ENCODE measurements at regions not wholly inside any gene's neighbourhood (a gene's known extent, or its start where the extent isn't known, plus 50 kb on each side); places are given as distances from the start of the nearest gene placed in this dataset.

DNA sequence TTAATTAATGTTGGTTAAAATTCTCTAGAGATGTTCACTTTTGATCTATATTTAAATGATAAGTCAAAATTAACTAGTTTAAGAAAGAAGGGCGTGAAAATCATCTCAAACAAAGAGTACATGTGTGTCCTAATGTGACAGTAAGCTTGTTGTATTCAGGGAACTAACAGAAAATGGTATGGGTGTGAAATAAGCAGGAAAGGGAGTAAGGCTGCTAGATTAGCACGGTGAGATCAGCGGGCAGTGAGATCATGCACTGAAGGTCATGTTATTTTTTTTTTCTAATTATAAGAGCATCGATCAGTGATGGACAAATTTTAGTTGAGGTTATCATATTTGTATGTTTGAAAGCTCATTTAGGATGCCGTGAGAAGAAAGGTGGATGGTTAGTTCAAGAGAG is 430.8 kb downstream of the DIPK2A start:
- no peak for DNase-seq

DNA sequence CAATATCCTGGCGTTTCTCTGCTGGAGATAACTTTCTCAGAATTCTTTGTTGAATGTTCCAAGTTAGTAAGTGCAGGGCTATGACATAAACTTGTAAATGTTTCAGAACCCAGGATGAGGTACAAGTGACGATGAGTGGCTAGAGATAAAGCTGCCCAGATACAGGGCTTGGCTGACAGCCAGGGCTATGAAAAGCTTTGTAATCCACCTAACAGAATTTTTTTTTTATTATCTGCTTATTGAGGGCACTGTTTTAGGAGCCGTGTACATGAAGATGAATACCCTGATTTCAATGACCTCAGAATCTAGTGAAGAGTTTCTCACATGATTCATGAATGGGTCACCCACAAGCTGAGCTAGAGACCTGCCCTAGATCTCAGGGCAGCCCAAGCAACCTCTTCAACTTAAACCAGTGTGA is 431.4 kb downstream of the DIPK2A start:
- DNase-seq = no peak

DNA sequence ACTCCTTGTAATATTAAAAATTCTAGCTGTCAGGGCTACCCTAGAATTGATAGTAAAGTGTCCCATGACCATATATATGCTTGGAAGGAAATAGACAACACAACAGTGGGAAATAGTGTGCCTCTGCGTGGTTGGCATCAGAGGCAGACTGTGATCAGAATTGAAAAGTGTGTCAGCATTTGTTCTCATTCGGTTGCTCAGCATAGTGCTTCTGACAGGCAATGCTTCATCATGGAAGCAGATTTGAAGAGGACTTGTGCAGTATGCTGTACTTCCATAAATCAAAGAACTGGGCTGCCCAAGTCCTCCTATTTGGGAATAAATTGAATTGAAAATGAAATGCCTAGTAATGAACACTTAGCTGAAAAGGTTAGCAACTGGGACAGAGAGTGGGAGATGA is 435.7 kb downstream of the DIPK2A start:
- no peak for DNase-seq

DNA sequence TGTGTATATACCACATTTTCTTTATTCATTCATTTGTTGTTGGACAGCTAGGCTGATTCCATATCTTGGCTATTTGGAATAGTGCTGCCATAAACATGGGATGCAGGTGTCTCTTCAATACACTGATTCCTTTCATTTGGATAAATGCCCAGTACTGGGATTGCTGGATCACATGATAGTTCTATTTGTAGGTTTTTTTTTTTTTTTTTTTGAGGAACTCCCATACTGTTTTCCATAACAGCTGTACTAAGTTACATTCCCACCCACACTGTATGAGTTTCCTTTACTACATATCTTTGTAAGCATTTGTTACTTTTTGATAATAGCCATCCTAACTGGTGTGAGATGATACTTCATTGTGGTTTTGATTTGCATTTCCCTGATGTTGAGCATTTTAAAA is 437.7 kb downstream of the DIPK2A start:
- no peak for DNase-seq

DNA sequence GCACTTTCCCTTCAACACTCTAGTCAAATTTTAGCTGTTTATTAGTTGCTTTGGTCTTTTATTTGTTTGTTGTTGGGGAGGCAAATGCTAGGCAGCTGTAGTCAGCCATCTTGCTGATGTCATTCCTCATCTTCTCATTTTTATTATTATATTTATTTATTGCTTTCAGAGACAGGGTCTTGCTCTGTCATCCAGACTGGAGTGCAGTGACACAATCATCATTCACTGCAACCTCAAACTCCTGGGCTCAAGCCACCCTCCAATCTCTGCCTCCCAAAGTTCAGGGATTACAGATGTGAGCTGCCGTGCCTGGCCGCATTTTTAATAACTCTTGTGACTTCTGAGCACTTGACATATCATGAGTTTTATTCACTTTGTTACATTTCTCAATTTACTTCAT is 441.4 kb downstream of the DIPK2A start:
- no peak for DNase-seq

DNA sequence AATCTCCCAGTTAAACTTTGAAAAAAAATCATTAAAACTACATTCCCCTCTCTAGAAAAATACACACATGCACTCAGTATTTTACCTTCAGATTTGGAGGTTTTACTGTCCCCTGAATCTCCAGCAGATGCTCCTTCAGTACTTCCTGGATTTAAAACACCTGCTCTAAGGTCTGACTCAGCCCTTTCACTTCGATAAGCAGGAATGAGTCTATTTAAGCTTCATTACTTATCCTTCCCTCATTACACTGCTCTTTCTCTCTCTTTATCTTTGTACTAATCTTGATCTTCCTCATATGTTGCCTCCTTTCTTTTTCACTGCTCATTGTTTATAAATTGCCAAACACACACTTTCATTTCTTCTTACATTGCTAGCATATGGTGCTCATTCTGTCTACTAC is 443.9 kb downstream of the DIPK2A start:
- DNase-seq = no peak

DNA sequence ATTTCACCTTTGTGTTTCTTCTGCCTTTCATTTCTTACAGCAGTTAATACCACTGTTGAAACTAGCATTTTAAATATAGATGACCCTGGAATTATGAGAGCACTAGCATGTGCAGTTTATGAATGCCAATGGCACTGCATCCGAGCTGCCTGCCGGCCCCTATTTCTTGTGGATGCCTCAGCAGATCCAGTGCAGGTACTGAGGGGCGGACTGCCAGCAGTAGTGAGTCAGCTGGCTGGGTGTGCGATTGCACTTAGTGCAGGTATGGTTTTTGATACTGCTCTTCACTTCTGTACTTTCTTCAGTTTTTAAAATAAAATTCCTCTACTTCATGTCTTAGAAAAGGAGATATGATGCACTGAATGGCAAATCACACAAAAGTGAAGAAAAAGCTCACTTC is 453.0 kb downstream of the DIPK2A start:
- DNase-seq = no peak

DNA sequence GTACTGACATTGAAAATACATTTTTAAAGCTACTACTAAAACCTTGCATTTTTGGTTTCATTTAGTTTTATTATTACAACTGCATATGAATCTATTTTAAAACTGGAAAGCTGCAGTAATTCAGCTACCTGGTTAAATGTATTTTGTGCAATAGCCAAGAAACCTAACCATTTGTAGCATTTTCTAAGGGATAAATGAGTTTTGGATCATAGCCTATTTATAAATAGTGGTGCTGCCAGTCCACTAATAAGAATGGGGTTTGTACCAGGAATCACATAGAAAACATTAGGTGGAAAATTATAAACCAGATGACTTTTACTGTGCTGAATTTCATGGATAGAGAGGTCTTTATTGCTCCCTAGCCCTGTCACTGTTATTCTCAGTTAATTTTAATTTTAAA is 454.7 kb downstream of the DIPK2A start:
- DNase-seq = no peak

DNA sequence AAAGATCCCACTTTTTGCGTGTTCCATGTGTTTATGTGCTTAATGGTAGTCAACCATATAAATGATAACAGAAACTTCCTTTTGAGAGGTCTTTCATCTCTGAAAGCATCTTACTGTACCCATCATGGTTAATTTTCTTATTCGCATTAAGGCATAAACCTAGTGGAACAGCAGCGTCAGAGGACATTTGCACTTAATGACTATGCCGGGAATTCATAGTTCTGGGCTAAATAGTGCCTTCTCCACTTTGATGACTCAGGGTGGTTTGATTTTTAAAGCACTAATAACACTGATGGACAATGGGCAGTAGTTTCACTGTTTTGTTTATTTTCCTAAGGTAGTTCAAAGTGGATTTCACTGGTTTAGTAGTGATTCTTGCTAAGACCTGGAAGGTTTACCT is 455.3 kb downstream of the DIPK2A start:
- no peak for DNase-seq

DNA sequence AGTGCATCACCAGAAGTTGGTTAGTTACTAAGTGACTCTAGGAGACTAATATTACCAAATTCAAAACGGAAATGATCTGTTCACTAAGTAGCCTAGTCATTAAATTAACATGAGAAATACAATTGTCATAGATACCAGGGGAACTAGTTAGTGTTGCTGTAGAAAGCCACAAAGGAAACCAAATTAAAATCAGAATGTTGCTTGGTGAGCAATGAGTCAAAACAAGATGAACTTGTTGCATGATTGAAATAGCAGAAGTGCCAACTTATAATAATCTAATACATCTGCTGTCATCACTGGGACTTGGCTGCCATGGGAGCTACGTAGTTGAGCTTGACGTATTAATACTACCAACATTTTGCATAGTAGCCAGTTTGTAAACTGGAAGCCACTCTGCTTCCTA is 458.1 kb downstream of the DIPK2A start:
- DNase-seq = no peak

DNA sequence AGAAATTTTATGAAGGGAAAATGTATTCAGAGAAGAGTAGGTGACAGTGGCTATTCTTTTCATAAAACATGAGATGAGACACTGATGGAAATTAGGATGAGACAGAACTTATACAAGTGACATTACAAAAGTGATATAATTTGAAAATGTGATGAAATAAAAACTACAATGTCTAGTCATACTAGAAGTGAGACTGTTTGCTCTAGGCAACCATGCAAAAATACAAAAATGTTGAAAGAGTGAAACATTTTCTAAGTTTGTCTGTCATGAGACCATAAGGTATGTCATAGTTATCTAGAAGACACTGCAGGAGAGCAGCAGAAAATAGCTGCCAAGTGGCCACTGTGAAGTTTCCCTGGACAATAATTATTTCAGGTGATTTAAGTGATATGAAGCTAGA is 459.5 kb downstream of the DIPK2A start:
- no peak for DNase-seq

DNA sequence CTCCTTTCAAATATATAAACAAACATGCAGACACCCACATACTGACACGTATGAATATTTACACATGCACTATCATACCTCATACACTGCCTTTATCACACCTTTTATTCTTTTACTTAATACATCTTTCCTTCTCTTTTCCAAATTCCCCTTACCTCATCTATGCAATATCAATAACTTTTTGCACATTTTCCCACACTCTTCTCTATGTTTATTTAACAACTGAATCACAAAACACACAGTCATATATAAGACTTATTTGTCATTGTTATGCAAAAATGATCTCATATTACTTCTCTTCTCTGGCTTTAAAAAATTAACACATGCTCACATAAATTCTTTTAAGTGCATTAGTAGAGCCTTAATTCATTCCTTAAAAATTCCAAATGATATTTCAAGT is 461.4 kb downstream of the DIPK2A start:
- DNase-seq = no peak

DNA sequence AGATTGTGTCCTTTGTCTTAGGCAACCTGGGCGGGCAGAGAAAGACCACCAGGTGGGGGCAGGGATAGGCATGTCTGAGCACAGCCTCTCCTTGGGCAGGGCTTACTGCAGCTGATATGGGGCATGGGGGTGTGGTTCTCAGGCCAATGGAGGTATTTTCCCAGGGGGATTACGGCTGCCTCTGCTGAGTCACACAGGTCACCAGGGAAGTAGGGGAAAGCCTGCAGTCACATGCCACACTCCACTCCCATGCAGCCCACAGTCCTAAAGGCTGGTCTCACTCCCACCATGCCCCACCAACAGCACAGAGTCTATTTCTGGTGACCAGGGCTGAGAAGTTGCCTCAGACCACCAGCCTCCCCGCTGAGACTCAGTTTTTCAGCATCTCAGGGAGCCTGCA is 466.4 kb downstream of the DIPK2A start:
- no peak for DNase-seq

DNA sequence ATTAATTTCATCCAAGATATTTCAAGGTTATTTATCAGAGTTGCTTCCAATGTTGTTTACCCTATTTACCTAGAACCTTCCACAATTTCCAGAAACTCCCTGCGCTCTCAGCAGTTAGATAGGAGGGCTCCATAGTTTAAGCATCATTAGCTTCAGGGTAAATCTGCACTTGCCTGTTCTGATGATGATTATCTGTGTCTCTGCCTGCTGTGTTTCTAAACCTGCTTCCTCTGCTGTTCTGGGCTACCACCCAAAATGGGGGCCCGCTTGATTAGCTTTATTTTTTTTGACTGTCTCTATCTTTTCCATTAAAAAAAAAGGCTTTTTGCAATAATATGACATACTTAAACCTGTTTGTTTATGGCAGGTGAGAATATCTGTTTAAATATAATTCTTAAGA is 472.4 kb downstream of the DIPK2A start:
- no peak for DNase-seq

DNA sequence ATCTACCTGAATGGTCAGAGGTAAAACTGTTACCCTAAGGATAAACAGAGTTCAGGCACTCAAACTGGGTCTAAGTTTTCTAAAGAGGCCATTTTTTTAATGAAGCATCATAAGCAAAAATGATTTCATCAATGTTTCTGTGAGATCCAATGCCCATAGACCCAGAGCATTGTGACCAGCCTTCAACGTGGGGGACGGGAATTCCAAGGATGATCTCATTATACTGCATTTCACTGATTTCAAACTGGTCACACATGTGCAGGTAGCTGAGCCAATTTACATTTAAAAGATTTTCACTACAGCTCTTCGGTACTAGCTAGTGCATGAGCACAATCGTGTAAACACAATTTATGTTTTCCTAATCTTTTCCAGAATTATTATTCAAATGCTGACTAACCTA is 472.9 kb downstream of the DIPK2A start:
- no peak for DNase-seq

DNA sequence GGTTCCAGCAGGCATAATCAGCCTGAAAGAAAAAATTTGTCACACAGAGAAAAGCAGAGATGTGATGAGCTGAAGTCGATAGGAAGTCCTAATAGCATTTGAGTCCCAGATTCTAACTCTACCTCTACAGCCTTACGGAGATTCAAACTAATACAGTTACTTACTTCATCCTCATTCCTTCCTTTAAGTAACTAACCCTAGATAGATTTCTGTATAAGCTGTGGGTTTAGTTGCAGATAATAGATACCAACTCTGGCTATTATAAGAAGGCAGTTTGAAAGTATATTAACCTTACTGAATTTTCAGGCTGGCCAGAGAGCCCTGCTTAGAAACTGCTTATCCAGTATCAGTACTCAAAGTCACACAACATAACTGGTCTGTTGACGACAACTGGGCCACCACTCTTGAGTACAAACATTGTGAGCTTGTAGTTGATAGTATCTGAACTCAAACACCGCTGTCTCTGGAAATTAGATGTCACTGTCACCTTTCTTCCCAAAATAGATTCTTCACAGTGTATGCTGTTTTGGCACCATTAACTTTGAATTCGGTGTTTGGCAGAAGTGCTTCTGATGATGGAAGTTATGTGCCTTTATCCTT is 484.3 kb downstream of the DIPK2A start:
- DNase-seq = no peak

DNA sequence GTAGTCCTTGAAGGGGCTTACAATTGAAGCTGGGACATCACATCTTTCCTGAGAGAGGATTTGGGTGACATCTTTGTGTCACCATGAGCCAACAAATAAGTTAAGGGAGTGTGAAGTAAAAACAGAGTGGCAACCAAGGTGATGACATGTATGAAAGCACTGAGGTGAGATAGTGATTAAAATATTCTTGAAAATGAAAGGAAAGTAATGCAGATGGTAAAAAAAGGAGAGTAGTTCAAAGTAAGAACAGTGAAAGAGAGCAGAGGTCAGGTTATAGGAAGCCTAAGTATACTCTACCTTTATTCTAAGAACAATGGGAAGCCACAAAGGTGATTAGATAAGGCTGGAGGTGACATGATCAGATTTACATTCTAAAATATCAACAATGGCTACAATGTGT is 486.1 kb downstream of the DIPK2A start:
- no peak for DNase-seq

DNA sequence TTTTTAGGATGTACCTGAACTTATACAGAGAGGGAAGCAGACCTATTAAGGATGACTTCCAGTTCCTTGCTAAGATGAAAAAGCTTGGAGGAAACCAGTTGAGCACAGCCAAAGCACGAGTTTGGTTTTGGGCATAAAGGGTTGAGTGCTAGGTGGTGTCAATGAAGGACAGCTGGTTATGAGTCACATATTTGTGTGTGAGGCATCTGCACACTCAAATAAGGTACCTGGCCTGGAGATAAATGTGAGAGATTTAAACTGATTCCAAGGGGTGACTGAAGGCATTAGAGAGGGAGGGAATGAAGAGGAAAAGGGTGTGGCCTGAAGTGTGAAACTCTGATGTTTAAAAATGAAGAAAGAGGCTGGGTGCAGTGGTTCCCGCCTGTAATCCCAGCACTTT is 486.7 kb downstream of the DIPK2A start:
- no peak for DNase-seq

DNA sequence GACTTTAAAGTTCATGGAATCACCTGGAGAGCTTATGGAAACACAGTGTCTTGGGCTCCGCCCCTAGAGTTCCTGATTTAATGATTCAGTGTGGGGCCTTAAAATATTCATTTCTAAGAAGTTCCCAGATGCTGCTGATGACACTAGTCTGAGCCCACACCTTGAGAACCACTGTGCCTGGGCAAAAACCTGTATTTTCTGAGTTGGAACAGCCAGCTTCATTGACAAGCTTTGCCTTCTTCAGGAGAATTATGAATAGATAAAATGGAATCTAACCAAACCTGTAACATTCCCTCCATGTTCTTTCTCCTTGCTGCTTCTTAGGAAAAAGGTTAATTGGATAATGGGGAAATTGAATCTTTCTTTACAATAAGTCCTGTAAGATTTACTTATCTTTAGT is 490.7 kb downstream of the DIPK2A start:
- DNase-seq = no peak

DNA sequence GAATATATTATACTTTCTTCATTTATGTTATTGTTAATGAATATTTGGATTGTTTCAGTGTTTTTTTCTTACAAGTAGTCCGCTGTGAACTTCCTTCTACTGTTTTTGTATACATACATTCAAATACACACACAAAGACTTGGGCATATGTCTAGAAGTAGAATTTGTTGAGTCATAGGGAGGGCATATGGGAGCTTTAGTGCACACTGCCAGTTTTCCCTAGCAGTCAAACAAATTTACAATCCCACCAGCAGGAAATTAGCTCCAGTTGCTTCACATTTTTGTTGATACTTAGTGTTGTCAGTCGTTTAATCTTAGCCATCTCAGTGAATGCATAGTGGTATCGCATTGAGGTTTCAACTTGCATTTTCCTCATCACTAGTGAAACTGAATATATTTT is 492.3 kb downstream of the DIPK2A start:
- no peak for DNase-seq

DNA sequence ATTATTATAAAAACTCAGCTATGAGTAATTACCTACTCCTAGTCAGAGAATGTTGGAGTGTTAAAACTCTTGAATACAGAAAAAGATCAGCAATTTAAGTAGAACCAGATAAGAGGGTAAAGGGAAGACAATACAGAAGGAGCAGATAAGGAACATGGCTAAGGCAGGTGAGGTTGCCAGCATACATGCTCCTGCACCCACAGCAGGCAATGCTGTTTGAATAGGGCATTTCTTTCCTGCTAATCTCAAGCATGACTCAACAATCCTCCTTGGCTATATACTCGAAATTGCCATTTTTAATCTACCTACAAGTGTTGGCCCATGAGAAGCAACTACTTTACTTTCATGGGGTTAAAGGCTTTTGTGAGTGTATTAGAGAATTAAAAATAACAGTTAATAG is 494.5 kb downstream of the DIPK2A start:
- DNase-seq = no peak

DNA sequence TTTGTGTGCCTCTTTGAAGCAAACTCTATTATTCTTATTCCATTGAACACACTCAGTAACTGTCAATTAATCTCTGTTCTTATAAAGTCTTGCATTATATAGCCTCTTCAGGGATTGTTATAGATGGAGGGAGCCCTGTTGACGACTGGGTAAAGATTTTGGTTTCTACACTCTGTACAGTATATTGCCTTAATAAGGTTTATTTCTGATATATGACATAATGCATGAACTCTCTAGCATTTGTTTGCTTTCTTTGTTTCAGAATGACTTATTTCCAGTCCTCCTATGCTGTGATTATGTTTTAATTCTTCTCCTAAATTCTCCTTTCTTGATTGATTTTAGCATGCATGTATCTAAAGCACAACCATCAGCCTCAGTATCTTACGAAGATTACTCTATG is 494.9 kb downstream of the DIPK2A start:
- DNase-seq = no peak

DNA sequence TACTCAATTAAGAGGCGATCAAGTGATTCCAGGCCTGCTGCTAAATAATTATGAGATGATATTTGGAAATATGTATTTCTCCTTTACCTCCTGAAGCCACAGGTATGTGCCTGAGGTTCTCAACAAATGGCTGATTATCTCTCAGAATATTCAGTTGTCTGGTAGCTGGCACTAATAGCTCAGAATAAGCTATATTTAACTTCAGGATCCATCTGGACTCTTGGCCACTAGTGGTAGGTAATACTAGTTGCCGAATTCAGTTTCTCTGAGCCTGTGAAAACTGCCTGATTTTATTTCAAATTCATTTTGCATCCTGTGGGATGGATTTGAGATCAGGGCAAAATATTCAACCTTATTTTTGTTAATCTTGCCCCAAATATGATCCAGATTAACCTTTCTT is 499.0 kb downstream of the DIPK2A start:
- no peak for DNase-seq

DNA sequence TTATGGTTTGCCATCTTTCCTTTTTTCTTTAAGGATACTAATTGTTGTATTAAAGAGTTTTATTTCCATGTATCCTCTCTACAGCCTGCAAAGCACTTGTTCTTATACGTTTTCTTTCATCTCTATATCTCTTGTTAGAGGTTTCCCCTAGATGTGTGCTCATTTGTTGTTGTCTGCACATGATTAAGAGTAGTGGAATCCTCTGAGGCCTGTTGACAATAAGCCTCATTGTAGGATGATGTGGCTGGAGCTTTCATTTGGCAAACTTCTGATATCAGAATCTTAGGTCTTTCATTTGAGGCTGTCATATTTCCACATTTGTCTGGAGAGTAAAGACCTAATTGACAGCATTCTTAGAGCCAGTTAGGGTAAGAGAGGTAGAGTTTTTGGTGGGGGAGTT is 506.0 kb downstream of the DIPK2A start:
- no peak for DNase-seq

DNA sequence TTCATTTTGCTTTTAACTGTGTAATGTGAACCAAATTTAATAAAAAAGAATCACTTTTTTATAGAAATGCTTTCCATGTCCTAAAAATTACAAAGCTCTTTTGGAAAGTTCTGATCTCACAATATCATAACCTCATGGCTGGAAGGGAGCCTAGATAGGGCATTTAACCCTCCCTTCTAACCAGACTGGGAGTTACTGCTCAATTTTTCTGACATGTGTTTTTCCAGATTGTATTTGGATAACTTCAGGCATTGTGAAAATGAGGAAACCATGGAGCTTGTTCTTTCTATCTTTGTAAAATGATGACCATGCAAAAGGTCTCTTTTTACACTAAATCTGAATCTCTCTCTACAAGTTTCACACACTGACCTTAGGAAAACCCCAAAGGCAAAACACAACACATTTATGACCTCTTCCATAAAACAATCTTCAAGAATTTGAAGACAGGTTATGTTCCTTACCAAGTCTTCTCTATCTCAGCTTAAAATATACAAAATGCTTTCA is 508.8 kb downstream of the DIPK2A start:
- DNase-seq = no peak

DNA sequence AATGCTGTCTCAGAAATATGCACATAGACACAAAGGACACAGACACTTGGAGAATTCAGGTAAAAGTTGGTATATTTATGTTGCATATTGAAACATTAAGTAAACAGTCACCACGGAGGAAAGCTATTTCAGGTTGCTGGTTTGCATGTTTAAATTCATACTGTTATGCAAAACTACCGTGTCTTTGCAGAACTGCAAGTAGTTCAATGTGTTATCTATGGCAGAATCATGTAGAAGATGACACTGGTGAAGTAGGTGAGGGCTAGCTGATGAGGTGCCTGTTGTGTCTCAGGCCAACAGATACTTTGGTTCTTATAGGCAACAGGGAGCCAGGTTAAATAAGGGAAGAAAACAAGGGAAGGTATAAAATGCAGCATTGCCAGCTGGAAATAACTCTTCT is 511.3 kb downstream of the DIPK2A start:
- DNase-seq = no peak

Measured in GF-D8 (cell line).